Neural cell (in vitro differentiated cells): ENCODE measurements at regions not wholly inside any gene's neighbourhood (a gene's known extent, or its start where the extent isn't known, plus 50 kb on each side); places are given as distances from the start of the nearest gene placed in this dataset.

Source experiments
- EZH2 ChIP-seq: fragments of 200-600, 300-800 bp; shearing (Covaris generic), sonication (generic); IDR thresholded peaks from 2 replicates; pipeline ENCODE4 v1.6.1; 2014; ENCODE audit warnings: antibody characterized with exemption, low read length, borderline replicate concordance, mild to moderate bottlenecking; ENCODE audit not compliant: insufficient read depth, poor library complexity, severe bottlenecking
- TF ChIP-seq, protein P1 (sequence below): fragments of 450-650 bp; IDR thresholded peaks from 2 replicates; pipeline ENCODE4 v1.5.1; 2014; ENCODE audit warnings: antibody characterized with exemption, mild to moderate bottlenecking, moderate library complexity; ENCODE audit not compliant: poor library complexity, severe bottlenecking

DNA sequence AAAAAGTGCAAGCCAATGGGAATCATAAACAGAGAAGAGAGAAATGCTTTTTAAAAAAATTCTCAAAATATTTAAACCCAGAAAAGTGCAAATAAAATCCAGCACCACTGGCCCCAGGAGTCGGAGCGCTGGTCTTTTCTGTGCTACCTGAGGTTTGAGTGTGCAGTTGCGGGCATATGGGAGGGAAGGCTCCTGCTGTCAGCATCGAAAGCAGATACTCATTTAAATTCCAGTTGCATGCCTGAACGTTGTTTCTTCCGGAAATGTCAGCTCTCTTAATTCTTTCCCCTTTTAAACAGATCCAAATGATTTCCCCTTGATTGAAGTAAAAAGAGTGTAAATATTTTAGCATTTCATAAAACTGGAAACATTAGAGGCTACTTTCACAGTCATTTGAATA is 240.5 kb upstream of the GPR26 start:
- no peak for TF ChIP-seq EZH2
- TF ChIP-seq, protein P1, sequence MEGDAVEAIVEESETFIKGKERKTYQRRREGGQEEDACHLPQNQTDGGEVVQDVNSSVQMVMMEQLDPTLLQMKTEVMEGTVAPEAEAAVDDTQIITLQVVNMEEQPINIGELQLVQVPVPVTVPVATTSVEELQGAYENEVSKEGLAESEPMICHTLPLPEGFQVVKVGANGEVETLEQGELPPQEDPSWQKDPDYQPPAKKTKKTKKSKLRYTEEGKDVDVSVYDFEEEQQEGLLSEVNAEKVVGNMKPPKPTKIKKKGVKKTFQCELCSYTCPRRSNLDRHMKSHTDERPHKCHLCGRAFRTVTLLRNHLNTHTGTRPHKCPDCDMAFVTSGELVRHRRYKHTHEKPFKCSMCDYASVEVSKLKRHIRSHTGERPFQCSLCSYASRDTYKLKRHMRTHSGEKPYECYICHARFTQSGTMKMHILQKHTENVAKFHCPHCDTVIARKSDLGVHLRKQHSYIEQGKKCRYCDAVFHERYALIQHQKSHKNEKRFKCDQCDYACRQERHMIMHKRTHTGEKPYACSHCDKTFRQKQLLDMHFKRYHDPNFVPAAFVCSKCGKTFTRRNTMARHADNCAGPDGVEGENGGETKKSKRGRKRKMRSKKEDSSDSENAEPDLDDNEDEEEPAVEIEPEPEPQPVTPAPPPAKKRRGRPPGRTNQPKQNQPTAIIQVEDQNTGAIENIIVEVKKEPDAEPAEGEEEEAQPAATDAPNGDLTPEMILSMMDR: no peak
